Body of pancreas (tissue), 4 donors: ENCODE measurements at regions not wholly inside any gene's neighbourhood (a gene's known extent, or its start where the extent isn't known, plus 50 kb on each side); places are given as distances from the start of the nearest gene placed in this dataset.

Source experiments
- POLR2A ChIP-seq, 3 donors: fragments of 450-650 bp; IDR thresholded peaks; one replicate each; pipeline ENCODE4 v1.6.1; 2016; ENCODE audit warnings: antibody characterized with exemption in 3 of 3, mild to moderate bottlenecking in 2 of 3
- TF ChIP-seq, protein P1 (sequence below), 7 experiments: fragments of 450-650 bp in 4 of 7; fragments of 200-600 bp in 3 of 7; sonication (generic) in 3 of 7; IDR thresholded peaks; one replicate each; pipeline ENCODE4 v1.5.1; 2016 to 2019; ENCODE audit warnings: antibody characterized with exemption in 7 of 7

DNA sequence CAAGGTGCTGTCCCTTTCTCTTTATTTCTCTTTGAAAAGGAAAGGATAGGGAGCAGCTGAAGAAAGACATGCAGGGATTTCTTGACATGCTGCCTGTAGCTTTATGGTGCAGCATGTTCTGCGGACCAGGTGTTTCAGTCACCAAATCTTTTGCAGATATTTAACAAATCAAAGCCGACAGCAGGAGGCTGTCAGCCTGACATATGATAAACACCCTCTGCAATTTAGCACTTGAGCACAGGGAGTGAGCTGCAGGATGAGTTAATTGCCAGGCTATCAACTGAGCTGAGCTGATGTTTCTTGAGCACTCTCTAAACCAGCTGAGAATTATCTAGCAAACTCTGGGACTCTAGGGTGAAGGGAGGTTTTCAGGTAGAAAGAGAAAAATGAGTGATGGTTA lies 212.8 kb upstream of the ATP10B start:
- TF ChIP-seq, protein P1, sequence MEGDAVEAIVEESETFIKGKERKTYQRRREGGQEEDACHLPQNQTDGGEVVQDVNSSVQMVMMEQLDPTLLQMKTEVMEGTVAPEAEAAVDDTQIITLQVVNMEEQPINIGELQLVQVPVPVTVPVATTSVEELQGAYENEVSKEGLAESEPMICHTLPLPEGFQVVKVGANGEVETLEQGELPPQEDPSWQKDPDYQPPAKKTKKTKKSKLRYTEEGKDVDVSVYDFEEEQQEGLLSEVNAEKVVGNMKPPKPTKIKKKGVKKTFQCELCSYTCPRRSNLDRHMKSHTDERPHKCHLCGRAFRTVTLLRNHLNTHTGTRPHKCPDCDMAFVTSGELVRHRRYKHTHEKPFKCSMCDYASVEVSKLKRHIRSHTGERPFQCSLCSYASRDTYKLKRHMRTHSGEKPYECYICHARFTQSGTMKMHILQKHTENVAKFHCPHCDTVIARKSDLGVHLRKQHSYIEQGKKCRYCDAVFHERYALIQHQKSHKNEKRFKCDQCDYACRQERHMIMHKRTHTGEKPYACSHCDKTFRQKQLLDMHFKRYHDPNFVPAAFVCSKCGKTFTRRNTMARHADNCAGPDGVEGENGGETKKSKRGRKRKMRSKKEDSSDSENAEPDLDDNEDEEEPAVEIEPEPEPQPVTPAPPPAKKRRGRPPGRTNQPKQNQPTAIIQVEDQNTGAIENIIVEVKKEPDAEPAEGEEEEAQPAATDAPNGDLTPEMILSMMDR (IDR thresholded peaks at IDR 0.05) = no peak
- no peak for TF ChIP-seq POLR2A (IDR thresholded peaks at IDR 0.05)
